T-helper 2 cell treated with Interferon-gamma antibody and Interleukin-4, amounts not matched to agents 100 ng/mL and 5 ng/mL, for 36 hours (primary cell): ENCODE measurements at regions not wholly inside any gene's neighbourhood (a gene's known extent, or its start where the extent isn't known, plus 50 kb on each side); places are given as distances from the start of the nearest gene placed in this dataset.

Experiments used
- intact Hi-C: fragments of 100-400 bp; cut with micrococcal nuclease; formaldehyde crosslinking; loops from one replicate; pipeline ENCODE4 v1.15.1; 2023

GRCh38 chr9:79287708-79288290 lies 284.0 kb upstream of the TLE4 start:
- intact Hi-C loops = no loop called here

- intact Hi-C loops = no loop called here
Observed at GRCh38 chr9:79289856-79290255, 281.9 kb upstream of the TLE4 start.

- intact Hi-C loops = no loop called here
Observed at GRCh38 chr9:79292731-79293280, 279.0 kb upstream of the TLE4 start.

- intact Hi-C loops = no loop called here
Observed at GRCh38 chr9:79300068-79300467, 271.7 kb upstream of the TLE4 start.

DNA sequence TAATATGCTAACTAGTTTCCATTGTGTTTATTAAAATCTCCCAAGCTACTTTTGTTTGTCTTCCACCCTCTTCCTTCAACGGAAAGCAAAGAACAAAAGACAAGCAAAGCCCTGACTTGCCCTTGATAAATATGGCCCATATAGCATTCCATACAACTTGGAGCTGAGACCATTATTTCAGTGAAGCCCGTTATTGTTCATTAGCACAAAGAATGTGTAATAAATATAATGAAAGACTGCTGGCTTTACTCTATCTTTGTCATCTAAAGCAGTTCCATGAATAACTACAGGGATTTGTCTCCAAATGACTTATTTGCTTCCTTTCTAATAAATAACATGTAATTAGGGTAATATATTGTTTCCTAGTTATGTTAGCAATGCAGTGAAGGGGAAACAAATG lies 270.7 kb upstream of the TLE4 start:
- intact Hi-C loops = no loop called here

DNA sequence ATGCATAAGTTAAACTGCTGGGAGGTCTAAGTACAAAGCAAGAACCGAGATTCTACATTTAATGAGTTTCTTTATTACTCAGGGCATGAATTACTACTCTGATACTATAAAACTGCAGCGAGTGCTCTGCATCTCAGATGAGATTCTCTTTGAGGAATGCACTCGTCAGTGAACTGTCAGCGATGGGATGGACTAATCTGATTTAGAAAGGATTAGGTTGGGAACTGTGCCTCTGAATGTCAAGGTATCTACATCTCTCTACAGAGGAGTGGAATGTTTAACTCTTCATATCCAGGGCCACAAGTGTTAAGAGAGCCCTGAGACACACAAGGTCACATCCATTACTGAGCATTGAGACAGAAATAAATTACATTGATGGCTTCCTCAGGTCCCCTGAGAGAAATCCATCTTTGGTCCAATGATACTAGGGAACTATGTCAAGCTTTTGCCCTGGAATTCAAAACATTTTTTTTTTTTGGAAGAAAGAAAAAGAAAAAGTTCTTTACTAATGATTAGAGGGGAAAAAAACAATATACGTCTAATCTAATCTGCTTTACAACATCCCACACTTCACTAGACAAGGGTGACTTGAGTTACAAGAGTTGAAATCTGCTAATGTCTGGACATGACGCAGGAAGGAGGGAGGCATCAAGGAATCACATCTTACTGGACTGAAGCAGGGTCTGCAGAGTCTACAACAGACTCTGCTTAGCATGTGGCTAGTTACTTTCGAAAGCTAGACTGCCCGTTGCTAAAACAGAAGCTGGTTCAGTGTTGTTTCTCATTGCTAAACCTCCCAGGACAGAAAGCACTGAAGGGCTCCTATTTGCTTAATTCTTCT lies 270.0 kb upstream of the TLE4 start:
- intact Hi-C loops = no loop called here

DNA sequence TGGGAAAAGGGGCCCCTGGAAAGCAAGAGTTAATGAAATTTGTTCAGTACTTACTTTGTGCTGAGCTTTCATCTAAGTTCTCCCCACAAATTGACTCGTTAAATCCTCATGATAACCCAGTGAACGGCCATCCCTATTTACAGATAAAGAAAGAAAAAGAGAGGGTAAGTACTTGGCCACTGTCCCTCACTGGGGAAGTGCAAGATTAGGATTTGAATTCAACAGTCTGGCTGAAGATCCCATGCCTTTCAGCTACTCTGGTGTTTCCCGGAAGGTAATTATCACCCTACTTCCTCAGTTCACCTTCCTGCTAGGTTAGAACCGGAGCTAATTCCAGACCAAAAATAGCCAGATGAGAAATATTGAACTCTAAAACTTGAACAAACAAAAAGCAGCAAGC lies 269.2 kb upstream of the TLE4 start:
- intact Hi-C loops = no loop called here

GRCh38 chr9:79308012-79308411 lies 263.8 kb upstream of the TLE4 start:
- intact Hi-C loops = no loop called here

DNA sequence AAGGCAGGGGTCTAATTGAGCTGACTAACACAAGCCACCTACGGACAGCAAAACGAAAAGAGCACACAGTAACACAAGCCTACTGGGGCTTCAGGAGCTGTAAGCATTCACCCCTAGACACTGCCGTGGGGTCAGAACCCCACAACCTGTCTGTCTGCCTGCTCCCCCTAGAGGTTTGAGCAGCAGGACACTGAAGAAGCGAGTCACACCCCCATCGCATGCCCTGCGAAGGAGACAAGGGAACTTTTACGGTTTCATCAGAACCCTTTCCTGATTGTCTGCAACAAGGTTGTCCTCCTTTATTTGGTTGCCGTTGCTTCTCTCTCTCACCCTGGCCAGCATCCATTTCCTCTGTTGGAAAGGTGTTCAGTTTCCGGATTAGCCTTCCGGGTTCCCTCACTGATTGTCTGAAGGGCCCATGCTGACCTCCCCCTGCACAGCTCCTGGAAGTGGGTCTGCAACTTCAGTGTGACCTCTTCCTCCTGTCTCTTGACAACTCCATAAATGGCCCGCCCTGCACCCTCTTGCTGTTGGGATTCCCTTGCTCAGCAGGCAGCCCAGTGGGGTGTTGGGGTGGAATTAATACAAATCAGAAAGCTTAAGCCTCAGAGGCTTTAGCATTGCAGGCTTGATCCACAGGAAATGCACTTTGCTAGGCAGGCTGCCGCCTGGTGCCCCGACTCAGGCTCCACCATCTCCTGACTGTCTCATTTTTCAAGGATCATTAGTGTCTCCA lies 258.9 kb upstream of the TLE4 start:
- intact Hi-C loops = no loop called here

DNA sequence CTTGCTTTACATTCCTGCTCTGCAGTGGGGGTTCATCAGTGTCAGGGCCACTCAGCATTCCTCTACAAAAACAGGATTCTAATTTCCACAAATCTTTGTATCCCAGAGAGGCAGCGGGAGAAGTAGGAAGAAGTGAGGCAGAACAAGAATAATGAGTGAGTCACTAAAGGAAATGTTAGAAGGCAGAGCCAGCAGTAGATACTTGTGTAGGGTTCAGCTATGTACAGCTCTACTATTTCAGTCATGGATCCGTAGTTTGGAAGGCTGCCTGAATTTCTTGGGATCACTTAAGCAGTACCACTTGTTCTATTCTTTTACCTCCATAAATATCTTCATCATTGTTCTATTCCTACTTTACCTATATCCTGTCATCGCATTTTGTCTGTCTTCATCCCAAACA lies 246.3 kb upstream of the TLE4 start:
- intact Hi-C loops = no loop called here

DNA sequence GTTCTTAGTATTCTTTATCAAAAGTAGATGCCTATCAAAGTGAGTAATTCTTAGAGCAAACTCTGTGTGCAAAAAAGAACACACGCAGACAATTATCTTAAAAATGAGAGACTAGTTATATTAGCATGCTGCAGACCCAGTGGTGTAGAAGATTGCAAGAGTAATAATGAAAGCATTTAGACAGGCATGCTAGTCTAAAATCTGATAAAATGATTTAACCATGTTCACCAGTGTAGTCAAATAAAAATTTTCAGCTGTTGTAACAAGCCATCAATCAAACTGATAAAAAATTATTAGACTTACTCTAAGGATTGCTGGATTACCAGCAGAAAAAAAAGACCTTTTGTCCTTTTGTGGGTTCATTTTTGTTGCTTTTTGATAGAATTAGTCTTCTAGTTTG lies 241.9 kb upstream of the TLE4 start:
- intact Hi-C loops = no loop called here

- intact Hi-C loops = no loop called here
Observed at GRCh38 chr9:79334001-79334400, 237.8 kb upstream of the TLE4 start.

DNA sequence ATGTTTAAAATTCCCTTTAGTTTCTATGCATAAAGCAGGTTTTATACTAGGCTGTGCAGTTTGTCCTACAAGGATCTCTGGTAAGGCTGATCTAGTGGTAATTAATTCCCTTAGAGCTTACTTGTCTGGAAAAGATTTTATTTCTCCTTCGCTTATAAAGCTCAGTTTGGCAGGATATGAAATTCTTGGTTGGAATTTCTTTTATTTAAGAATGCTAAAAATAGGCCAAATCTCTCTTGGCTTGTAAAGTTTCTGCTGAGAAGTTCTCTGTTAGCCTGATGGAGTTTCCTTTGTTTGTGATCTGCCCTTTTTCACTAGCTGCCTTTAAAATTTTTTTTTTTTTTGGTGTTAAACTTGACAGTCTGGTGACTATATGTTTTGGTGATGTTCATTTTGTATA lies 237.1 kb upstream of the TLE4 start:
- intact Hi-C loops = no loop called here

DNA sequence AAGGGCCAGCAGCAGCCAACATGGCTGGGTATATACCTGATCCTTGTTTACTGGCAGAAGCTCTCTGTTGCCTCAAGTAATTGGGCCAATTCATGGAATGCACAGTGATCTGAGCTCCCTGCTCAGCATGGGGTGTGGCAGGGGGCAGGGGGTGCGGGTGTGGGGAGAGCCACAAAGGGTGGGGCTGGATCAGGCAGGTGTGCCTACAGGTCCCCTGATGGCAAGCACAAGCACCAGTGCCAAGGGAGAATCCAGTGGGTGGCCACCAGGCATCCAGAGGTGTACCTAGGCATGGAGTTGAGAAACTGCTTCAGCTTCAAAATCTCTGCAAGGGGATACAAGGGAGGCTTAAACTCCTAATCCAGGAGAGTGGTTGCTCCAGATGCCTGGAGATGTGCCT lies 235.8 kb upstream of the TLE4 start:
- intact Hi-C loops = no loop called here

DNA sequence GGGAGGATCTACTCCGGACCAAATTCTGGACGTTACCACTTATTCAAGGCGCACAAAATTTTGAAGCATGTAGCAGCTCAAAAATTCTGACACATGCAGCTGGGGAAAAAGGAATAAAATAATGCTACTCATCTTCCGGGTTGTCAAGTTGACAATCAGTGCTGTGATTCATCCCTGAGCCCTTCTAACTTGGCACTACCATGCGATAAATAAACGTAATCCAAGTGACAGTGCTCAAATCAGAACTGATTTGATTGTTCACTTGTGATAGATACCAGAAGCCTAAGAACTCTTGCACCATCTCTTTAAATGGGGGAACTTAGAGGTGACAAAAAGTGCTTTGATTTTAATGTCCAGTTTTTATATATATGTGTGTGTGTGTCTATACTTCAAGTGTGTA lies 230.2 kb upstream of the TLE4 start:
- intact Hi-C loops = no loop called here

GRCh38 chr9:79346350-79347020 lies 225.3 kb upstream of the TLE4 start:
- intact Hi-C loops = no loop called here

DNA sequence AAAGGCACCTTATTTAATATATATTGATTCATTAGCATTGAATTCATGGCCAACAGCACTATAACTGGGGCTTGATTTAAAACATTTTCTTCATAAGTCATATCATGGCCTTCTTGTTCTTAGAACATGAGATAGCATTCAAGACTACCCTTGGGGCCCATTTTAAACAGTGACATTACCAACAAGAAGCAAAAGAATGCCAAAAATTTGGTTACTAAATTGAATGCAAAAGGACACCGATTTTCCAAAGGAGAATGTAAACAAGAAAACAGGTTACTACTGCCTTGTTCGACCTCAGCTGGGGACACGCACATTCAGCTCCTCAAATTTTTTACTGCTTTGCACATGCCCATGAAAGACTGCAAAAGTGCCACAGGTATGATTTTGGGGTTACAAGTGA lies 219.4 kb upstream of the TLE4 start:
- intact Hi-C loops = no loop called here

- intact Hi-C loops = no loop called here
Observed at GRCh38 chr9:79353856-79354520, 217.8 kb upstream of the TLE4 start.

GRCh38 chr9:79357194-79357593 lies 214.6 kb upstream of the TLE4 start:
- intact Hi-C loops = no loop called here

DNA sequence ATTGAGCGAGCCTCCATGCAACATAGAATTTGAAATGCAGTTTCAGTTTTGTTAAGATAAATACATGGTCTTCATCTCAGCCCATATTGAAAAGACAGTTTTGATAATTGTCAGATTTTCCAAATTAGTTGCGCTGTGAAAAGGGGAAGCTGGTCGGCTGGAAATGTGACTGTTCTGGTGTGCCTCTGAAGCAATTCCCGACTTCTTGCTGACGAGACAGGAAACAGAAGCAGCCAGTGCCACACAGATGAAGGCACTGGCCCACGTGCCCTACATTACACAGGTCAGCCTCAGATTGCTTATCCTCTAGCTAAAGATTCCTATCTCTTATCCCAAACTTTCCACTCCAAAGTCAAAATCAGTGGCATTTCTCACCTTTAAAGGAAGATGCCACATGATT lies 214.1 kb upstream of the TLE4 start:
- intact Hi-C loops = no loop called here
